ENCODE measurements at regions not wholly inside any gene's neighbourhood (a gene's known extent, or its start where the extent isn't known, plus 50 kb on each side); places are given as distances from the start of the nearest gene placed in this dataset.

DNA sequence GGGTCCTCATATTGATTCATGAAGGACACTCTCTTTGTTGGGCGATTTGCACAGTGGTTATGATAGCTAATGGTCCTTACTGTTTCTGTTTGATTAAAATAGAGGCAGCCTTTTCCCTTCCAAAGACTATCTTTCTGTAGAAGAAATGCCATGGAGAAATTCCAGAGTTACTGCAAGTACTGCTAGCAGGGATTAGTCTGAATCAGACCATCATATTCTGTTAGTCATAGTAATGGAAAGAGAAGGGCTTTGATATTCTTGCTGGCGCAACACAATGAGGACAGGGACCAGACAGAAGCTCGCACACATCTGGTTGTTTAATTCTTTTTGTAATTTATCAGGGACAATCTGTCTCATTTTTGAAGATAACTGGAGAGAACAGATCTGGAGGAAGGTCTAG lies 304.5 kb upstream of the FZD8 start:
- ATAC-seq (no peak), DNase-seq (no peak)
- no peaks in the 10 kb centered on the region for H3K4me1 ChIP-seq
- H3K9me3 ChIP-seq = no peaks in the 10 kb centered on the region
- intact Hi-C loops (cut with DNase I; ENCODE audit: low total_unique reads) (no loop called here), in situ Hi-C loops (cut with MboI; ENCODE audit: low sequenced_read_pairs in 4 of 4) (no loop called here)
- TF ChIP-seq, protein P1, sequence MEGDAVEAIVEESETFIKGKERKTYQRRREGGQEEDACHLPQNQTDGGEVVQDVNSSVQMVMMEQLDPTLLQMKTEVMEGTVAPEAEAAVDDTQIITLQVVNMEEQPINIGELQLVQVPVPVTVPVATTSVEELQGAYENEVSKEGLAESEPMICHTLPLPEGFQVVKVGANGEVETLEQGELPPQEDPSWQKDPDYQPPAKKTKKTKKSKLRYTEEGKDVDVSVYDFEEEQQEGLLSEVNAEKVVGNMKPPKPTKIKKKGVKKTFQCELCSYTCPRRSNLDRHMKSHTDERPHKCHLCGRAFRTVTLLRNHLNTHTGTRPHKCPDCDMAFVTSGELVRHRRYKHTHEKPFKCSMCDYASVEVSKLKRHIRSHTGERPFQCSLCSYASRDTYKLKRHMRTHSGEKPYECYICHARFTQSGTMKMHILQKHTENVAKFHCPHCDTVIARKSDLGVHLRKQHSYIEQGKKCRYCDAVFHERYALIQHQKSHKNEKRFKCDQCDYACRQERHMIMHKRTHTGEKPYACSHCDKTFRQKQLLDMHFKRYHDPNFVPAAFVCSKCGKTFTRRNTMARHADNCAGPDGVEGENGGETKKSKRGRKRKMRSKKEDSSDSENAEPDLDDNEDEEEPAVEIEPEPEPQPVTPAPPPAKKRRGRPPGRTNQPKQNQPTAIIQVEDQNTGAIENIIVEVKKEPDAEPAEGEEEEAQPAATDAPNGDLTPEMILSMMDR (IDR thresholded peaks at IDR 0.05 in 4 of 5, conservative IDR thresholded peaks at IDR 0.05 in 1 of 5) = no peak
- no peak for TF ChIP-seq POLR2A (IDR thresholded peaks at IDR 0.05)
- H3K36me3 ChIP-seq = no peaks in the 10 kb centered on the region
- H3K27me3 ChIP-seq = no peaks in the 10 kb centered on the region
- no peak overlapping the region for H3K4me3 ChIP-seq
- H3K27ac ChIP-seq = no peak overlapping the region

- intact Hi-C loops (cut with DNase I; ENCODE audit: low total_unique reads) = no loop called here
- no peak for ATAC-seq
- in situ Hi-C loops (cut with MboI; ENCODE audit: low sequenced_read_pairs in 4 of 4) = no loop called here
Observed at GRCh38 chr10:35942057-35942456, 300.0 kb upstream of the FZD8 start.

DNA sequence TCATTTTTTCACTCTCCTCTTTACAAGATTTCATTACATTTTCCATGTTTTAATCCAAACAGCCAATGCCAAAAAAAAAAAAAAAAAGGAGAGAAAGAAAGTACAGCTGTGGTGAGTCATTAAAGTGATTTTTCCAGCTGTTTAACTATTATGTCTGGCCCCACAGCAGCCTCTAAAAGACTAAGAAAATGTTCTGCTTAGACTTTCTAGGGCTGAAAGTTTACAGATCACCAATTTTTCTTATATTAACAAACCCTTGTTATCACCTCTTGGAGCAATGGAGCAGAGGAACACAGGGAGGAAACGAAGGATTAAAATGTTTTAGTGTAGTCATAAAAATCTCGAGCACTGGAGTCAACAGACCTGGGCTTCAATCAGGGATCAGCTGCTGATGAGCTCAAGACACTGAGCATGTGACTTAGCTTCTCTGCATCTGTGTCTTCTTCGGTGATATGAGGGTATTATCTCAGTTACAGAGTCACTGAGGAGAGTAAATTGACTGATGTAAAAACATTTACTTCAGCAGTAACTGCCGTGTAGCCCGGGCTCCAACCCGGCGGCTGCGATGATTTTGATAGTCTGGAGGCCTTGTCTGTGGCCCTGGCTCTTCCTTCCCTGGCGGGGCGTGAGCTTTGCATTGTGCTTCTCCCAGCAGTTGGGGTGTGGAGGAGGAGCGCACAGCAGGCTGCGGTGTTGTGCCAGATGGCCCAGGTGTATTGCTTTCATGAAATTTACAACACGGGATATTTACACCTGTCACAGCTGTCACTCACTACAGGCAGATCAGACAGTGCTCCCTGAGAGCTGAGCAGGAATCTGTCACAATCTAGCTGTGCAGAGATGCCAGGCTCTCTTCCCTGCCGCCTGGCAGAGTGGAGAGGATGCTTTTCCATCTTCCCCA lies 298.3 kb upstream of the FZD8 start:
- DNase-seq (peak in 1 of 2 donors; percentile 25), ATAC-seq (peak; percentile 37 to 59)
- in situ Hi-C loops (cut with MboI; ENCODE audit: low sequenced_read_pairs in 4 of 4) (no loop called here), intact Hi-C loops (cut with DNase I; ENCODE audit: low total_unique reads) (loop anchor here (2.0 kb wide), 1 partner anchor 118 kb away; no protein-coding TSS in a partner anchor)
- no peaks in the 10 kb centered on the region for H3K4me1 ChIP-seq
- H3K36me3 ChIP-seq = no peaks in the 10 kb centered on the region
- H3K4me3 ChIP-seq = no peak overlapping the region
- TF ChIP-seq, protein P1 (IDR thresholded peaks at IDR 0.05 in 4 of 5, conservative IDR thresholded peaks at IDR 0.05 in 1 of 5) = no peak
- TF ChIP-seq POLR2A (IDR thresholded peaks at IDR 0.05) = no peak
- H3K27ac ChIP-seq = peak overlapping the region in 2 of 4 donors; percentile 7 to 27
- H3K27me3 ChIP-seq = no peaks in the 10 kb centered on the region
- no peaks in the 10 kb centered on the region for H3K9me3 ChIP-seq

More at GRCh38 chr10:35942057-35942456, 300.0 kb upstream of the FZD8 start:
- Histone ChIP-seq H3K4me1 (no peaks in the 10 kb centered on the region), H3K36me3 (no peaks in the 10 kb centered on the region), H3K4me3 (no peak overlapping the region), H3K27ac (no peak overlapping the region), H3K27me3 (no peaks in the 10 kb centered on the region), H3K9me3 (no peaks in the 10 kb centered on the region)
- TF ChIP-seq, protein P1 (IDR thresholded peaks at IDR 0.05 in 4 of 5, conservative IDR thresholded peaks at IDR 0.05 in 1 of 5) = no peak
- no peak for TF ChIP-seq POLR2A (IDR thresholded peaks at IDR 0.05)
- no peak for DNase-seq

GRCh38 chr10:35938160-35938559 lies 296.1 kb upstream of the FZD8 start:
- Histone ChIP-seq H3K36me3 (no peaks in the 10 kb centered on the region), H3K4me1 (no peaks in the 10 kb centered on the region), H3K4me3 (no peak overlapping the region), H3K27me3 (no peaks in the 10 kb centered on the region), H3K9me3 (no peaks in the 10 kb centered on the region), H3K27ac (no peak overlapping the region)
- in situ Hi-C loops (cut with MboI; ENCODE audit: low sequenced_read_pairs in 4 of 4) (no loop called here), intact Hi-C loops (cut with DNase I; ENCODE audit: low total_unique reads) (no loop called here)
- DNase-seq = no peak
- TF ChIP-seq, protein P1 (IDR thresholded peaks at IDR 0.05 in 4 of 5, conservative IDR thresholded peaks at IDR 0.05 in 1 of 5) = no peak
- no peak for TF ChIP-seq POLR2A (IDR thresholded peaks at IDR 0.05)
- peak in 1 of 2 donors; percentile 31 for ATAC-seq

All from gastrocnemius medialis (tissue), 4 donors.